Karpas-422 (cell line): ENCODE measurements at regions not wholly inside any gene's neighbourhood (a gene's known extent, or its start where the extent isn't known, plus 50 kb on each side); places are given as distances from the start of the nearest gene placed in this dataset.

Experiments used
- DNase-seq: peaks from one replicate; pipeline ENCODE4 v3.0.0-alpha.2; 2015
- H2AFZ ChIP-seq: fragments of 200-600 bp; sonication (generic); 2 replicates; pipeline ENCODE4 v1.6.1; 2014; ENCODE audit warnings: antibody characterized with exemption, low read length, mixed read lengths
- H3K27ac ChIP-seq: fragments of 200-600 bp; sonication (generic); 2 replicates; pipeline ENCODE4 v1.5.1; 2014; ENCODE audit warnings: mild to moderate bottlenecking, low read length, moderate library complexity
- H3K27me3 ChIP-seq: fragments of 200-600 bp; sonication (generic); 2 replicates; pipeline ENCODE4 v1.6.1; 2014; ENCODE audit warnings: low read length, mixed read lengths
- H3K36me3 ChIP-seq: fragments of 200-600 bp; sonication (generic); 2 replicates; pipeline ENCODE4 v1.6.1; 2014; ENCODE audit warnings: low read length, mixed read lengths; ENCODE audit not compliant: insufficient read depth
- H3K4me1 ChIP-seq: fragments of 200-600 bp; sonication (generic); 2 replicates; pipeline ENCODE4 v1.6.1; 2014; ENCODE audit warnings: mild to moderate bottlenecking, low read length, mixed read lengths
- H3K4me2 ChIP-seq: fragments of 200-600 bp; sonication (generic); 2 replicates; pipeline ENCODE4 v1.6.1; 2014; ENCODE audit warnings: low read length, low read depth, mild to moderate bottlenecking; ENCODE audit not compliant: poor library complexity, severe bottlenecking
- H3K4me3 ChIP-seq: fragments of 200-600 bp; sonication (generic); 2 replicates; pipeline ENCODE4 v1.5.1; 2014; ENCODE audit warnings: mild to moderate bottlenecking, antibody characterized with exemption, low read length, mixed read lengths
- H3K79me2 ChIP-seq: fragments of 200-600 bp; sonication (generic); 2 replicates; pipeline ENCODE4 v1.6.1; 2014; ENCODE audit warnings: mild to moderate bottlenecking, low read length, mixed read lengths
- H3K9ac ChIP-seq: fragments of 200-600 bp; sonication (generic); 2 replicates; pipeline ENCODE4 v1.6.0; 2014; ENCODE audit warnings: low read length
- H3K9me2 ChIP-seq: fragments of 200-600 bp; sonication (generic), shearing (Covaris generic); replicated peaks from 2 replicates; pipeline ENCODE4 v1.6.0; 2014; ENCODE audit warnings: mild to moderate bottlenecking, low read length, moderate library complexity; ENCODE audit not compliant: insufficient read depth
- H3K9me3 ChIP-seq: fragments of 300-700, 200-600 bp; sonication (generic); 2 replicates; pipeline ENCODE4 v1.6.1; 2014; ENCODE audit warnings: low read length, mixed read lengths
- H4K20me1 ChIP-seq: fragments of 200-600 bp; sonication (generic); 2 replicates; pipeline ENCODE4 v1.6.1; 2014; ENCODE audit warnings: mild to moderate bottlenecking, antibody characterized with exemption, low read length, low read depth; ENCODE audit not compliant: insufficient read depth

DNA sequence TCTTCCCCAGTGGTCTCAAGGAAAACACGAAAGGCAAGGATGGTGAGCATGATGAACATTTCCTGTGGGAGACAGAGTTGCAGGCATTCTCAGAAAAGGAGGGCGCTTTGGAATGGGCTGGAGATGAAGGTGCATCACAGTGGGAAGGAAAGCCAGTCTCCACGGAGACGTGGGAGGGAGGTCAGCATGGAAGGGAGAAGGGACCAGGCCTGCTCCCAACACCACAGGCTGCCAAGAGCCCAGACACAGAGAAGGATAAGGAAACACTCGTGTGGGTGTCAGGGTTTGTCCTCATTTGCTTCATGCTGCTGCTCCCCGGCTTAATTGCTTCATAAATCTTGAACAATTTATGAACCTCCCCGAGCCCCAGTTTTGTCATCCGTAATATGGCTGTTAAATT, 231.5 kb upstream of the ZNF32 start:
- Histone ChIP-seq H3K4me1 (peaks cover 32% of the 10 kb centered on the region), H3K9ac (no peak overlapping the region), H3K4me3 (no peak overlapping the region), H3K79me2 (no peaks in the 10 kb centered on the region), H3K36me3 (no peaks in the 10 kb centered on the region), H3K9me2 (no peaks in the 10 kb centered on the region), H3K4me2 (no peak overlapping the region), H2AFZ (no peak overlapping the region), H3K27ac (no peak overlapping the region), H3K27me3 (no peaks in the 10 kb centered on the region), H3K9me3 (no peaks in the 10 kb centered on the region), H4K20me1 (no peaks in the 10 kb centered on the region)
- no peak for DNase-seq

DNA sequence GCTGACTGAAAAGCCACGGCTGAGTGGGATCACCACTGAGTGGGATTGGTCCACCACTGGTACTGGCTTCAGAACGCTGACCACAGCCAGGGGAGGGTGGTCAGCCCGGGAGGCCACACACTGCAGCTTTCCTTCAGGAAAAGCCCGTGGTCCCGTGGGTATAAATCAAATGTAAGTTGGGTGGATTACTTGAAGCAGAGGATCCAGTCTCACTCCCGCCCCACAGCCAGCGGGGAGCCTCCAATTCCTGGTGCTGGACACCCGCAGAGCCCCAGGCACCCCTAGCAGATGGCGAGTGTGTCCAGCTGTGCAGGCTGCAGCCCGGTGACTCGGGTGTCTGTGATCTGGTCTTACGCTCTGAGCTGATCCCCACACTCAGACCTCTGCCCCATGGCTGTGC, 231.1 kb upstream of the ZNF32 start:
- Histone ChIP-seq H4K20me1 (no peaks in the 10 kb centered on the region), H3K27ac (no peak overlapping the region), H3K9ac (no peak overlapping the region), H2AFZ (no peak overlapping the region), H3K79me2 (no peaks in the 10 kb centered on the region), H3K4me3 (no peak overlapping the region), H3K4me2 (no peak overlapping the region), H3K4me1 (peaks cover 30% of the 10 kb centered on the region), H3K9me3 (no peaks in the 10 kb centered on the region), H3K36me3 (no peaks in the 10 kb centered on the region), H3K9me2 (no peaks in the 10 kb centered on the region), H3K27me3 (no peaks in the 10 kb centered on the region)
- DNase-seq = no peak

GRCh38 chr10:43879162-43879561, 230.5 kb upstream of the ZNF32 start:
- no peak for DNase-seq
- no peaks in the 10 kb centered on the region for H3K9me2 ChIP-seq

DNA sequence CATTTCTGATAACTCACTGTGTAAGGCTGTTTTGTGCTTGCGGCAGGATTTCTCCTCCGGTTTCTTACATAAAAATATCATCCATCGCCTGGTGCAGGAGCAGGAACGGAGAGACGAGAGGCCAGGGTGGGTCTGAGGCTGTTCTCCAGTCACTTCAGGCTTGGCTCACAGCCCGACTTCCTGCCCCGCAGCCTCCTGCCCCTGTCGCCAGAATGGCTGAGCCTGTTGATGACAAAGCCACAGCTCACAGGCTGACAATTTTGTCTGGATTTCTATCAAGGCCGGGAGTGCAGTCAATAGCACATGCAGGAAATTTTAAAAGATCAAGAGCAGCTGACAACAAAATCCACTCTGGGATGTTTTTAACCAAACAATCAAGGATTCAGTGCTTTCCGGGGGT, 229.7 kb upstream of the ZNF32 start:
- Histone ChIP-seq H3K79me2 (no peaks in the 10 kb centered on the region), H3K4me2 (no peak overlapping the region), H2AFZ (no peak overlapping the region), H3K4me3 (no peak overlapping the region), H3K9ac (no peak overlapping the region), H3K9me2 (no peaks in the 10 kb centered on the region), H4K20me1 (no peaks in the 10 kb centered on the region), H3K27ac (no peak overlapping the region), H3K4me1 (peaks cover 19% of the 10 kb centered on the region), H3K27me3 (no peaks in the 10 kb centered on the region), H3K36me3 (no peaks in the 10 kb centered on the region), H3K9me3 (no peaks in the 10 kb centered on the region)
- no peak for DNase-seq

More at GRCh38 chr10:43879162-43879561, 230.5 kb upstream of the ZNF32 start:
- Histone ChIP-seq H3K4me3 (no peak overlapping the region), H3K79me2 (no peaks in the 10 kb centered on the region), H3K4me1 (peaks cover 25% of the 10 kb centered on the region), H3K9me3 (no peaks in the 10 kb centered on the region), H3K36me3 (no peaks in the 10 kb centered on the region), H2AFZ (no peak overlapping the region), H4K20me1 (no peaks in the 10 kb centered on the region), H3K4me2 (no peak overlapping the region), H3K9ac (no peak overlapping the region), H3K27ac (no peak overlapping the region), H3K27me3 (no peaks in the 10 kb centered on the region)

- Histone ChIP-seq H3K4me3 (no peak overlapping the region), H3K9ac (no peak overlapping the region), H3K4me2 (no peak overlapping the region), H3K9me2 (no peaks in the 10 kb centered on the region), H3K79me2 (no peaks in the 10 kb centered on the region), H3K27me3 (no peaks in the 10 kb centered on the region), H3K27ac (no peak overlapping the region), H4K20me1 (no peaks in the 10 kb centered on the region), H2AFZ (no peak overlapping the region), H3K36me3 (no peaks in the 10 kb centered on the region), H3K9me3 (no peaks in the 10 kb centered on the region), H3K4me1 (peaks cover 5% of the 10 kb centered on the region)
- DNase-seq = no peak
Measured at GRCh38 chr10:43876976-43877375, 228.3 kb upstream of the ZNF32 start.

DNA sequence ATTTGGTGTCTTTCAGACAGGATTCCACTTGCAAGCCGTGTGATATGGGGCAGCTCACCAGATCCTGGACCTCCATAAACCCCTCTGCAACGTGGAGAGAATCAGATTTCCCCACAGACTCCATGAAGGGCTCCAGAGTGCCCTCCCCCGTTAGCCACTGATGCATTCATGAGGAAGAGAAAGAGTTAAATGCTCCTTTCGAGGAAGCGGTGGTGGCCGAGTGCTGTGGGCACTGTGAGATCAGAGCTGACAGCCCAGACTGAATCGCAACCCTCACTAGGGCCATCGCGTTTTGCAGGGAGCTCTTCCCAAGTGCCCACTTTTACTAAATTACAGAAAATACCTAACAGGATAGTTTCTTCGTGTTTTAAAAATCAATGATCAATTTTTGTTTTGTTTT, 226.3 kb upstream of the ZNF32 start:
- no peaks in the 10 kb centered on the region for H3K36me3 ChIP-seq
- H3K4me1 ChIP-seq = peaks cover 5% of the 10 kb centered on the region
- no peak overlapping the region for H2AFZ ChIP-seq
- H4K20me1 ChIP-seq = no peaks in the 10 kb centered on the region
- no peaks in the 10 kb centered on the region for H3K27me3 ChIP-seq
- H3K9ac ChIP-seq = no peak overlapping the region
- no peak overlapping the region for H3K27ac ChIP-seq
- H3K79me2 ChIP-seq = no peaks in the 10 kb centered on the region
- no peak overlapping the region for H3K4me2 ChIP-seq
- H3K4me3 ChIP-seq = no peak overlapping the region
- H3K9me2 ChIP-seq = no peaks in the 10 kb centered on the region
- DNase-seq = no peak
- no peaks in the 10 kb centered on the region for H3K9me3 ChIP-seq

GRCh38 chr10:43873717-43874116, 225.0 kb upstream of the ZNF32 start:
- Histone ChIP-seq H4K20me1 (no peaks in the 10 kb centered on the region), H3K27me3 (no peaks in the 10 kb centered on the region), H3K9me3 (no peaks in the 10 kb centered on the region), H3K27ac (no peak overlapping the region), H2AFZ (no peak overlapping the region), H3K36me3 (no peaks in the 10 kb centered on the region), H3K79me2 (no peaks in the 10 kb centered on the region), H3K9me2 (no peaks in the 10 kb centered on the region), H3K9ac (no peak overlapping the region), H3K4me3 (no peak overlapping the region), H3K4me1 (peaks cover 5% of the 10 kb centered on the region), H3K4me2 (no peak overlapping the region)
- no peak for DNase-seq

DNA sequence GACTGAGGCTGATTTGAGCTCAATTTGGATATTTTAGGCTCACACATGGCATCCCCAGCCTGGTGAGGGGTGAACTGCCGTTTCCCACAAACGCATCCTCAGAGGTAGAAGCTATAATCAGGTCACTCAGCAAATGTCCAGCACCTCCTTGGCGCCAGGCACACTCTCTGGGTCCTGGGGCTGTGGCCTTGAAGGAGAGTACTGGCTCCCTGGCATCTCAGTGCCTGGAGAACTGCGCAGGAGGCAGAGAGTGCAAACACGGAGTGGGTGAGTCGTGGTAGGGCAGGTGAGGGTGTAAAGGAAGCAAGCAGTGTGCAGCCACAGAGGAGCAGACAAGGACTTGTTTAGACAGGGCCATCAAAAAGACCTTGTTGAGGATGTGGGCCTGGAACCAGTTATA, 224.0 kb upstream of the ZNF32 start:
- no peak overlapping the region for H3K27ac ChIP-seq
- no peaks in the 10 kb centered on the region for H3K36me3 ChIP-seq
- H3K4me3 ChIP-seq = no peak overlapping the region
- H2AFZ ChIP-seq = no peak overlapping the region
- no peaks in the 10 kb centered on the region for H4K20me1 ChIP-seq
- no peak for DNase-seq
- no peaks in the 10 kb centered on the region for H3K9me2 ChIP-seq
- H3K9ac ChIP-seq = no peak overlapping the region
- H3K4me2 ChIP-seq = no peak overlapping the region
- no peaks in the 10 kb centered on the region for H3K27me3 ChIP-seq
- no peaks in the 10 kb centered on the region for H3K9me3 ChIP-seq
- H3K4me1 ChIP-seq = peaks cover 15% of the 10 kb centered on the region
- no peaks in the 10 kb centered on the region for H3K79me2 ChIP-seq

DNA sequence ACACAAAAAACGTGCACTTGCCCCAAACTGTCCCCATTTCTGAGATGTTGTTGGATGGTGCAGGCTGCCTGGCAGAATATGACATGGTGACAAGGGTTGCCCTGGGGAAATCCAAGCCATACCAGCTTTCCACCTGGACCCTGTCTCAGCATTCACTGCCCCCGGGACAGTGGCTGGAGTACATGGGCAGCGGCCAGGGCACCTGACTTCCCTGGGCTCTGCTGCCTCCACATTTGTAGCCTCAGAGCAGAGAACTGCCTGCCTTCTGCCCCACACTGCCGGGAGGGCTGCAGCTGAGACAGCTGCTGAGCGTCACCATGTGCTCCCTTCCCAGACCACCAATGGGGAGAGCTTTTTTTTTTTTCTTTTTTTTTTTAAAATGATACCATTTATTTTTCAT, 222.9 kb upstream of the ZNF32 start:
- H3K27me3 ChIP-seq = no peaks in the 10 kb centered on the region
- H3K4me2 ChIP-seq = no peak overlapping the region
- no peak overlapping the region for H2AFZ ChIP-seq
- peaks cover 18% of the 10 kb centered on the region for H3K4me1 ChIP-seq
- H3K9me3 ChIP-seq = no peaks in the 10 kb centered on the region
- H3K79me2 ChIP-seq = no peaks in the 10 kb centered on the region
- no peaks in the 10 kb centered on the region for H3K36me3 ChIP-seq
- H3K4me3 ChIP-seq = no peak overlapping the region
- H3K9ac ChIP-seq = no peak overlapping the region
- no peak for DNase-seq
- H3K9me2 ChIP-seq = no peaks in the 10 kb centered on the region
- H3K27ac ChIP-seq = no peak overlapping the region
- no peaks in the 10 kb centered on the region for H4K20me1 ChIP-seq
